Astrocyte (in vitro differentiated cells and primary cell): ENCODE measurements at regions not wholly inside any gene's neighbourhood (a gene's known extent, or its start where the extent isn't known, plus 50 kb on each side); places are given as distances from the start of the nearest gene placed in this dataset.

Experiments
- CTCF ChIP-seq: IDR thresholded peaks from 2 replicates; pipeline ENCODE4 v1.5.1; 2011; ENCODE audit warnings: low read depth, mild to moderate bottlenecking, inconsistent platforms, low read length, moderate library complexity; ENCODE audit not compliant: insufficient read depth
- EZH2 ChIP-seq: IDR thresholded peaks from 2 replicates; pipeline ENCODE4 v1.6.1; 2012; ENCODE audit warnings: mild to moderate bottlenecking, low read length, inconsistent platforms; ENCODE audit not compliant: insufficient read depth

GRCh38 chr12:31225656-31226535 is 100.1 kb downstream of the SINHCAF start:
- TF ChIP-seq CTCF (no peak), EZH2 (no peak)
